Kidney capillary endothelial cell (primary cell): ENCODE measurements at regions not wholly inside any gene's neighbourhood (a gene's known extent, or its start where the extent isn't known, plus 50 kb on each side); places are given as distances from the start of the nearest gene placed in this dataset.
"Not testable (repeated sequence)": the region's sequence is repeated elsewhere in the genome, so short reads cannot be mapped to it uniquely, and the experiment has no call there.

Experiments
- DNase-seq: peaks from one replicate; pipeline ENCODE4 v3.0.0-alpha.2; 2018; ENCODE audit warnings: low spot score

GRCh38 chr1:223961985-223962384, 116.2 kb upstream of the TP53BP2 start:
- not testable (repeated sequence) for DNase-seq

- not testable (repeated sequence) for DNase-seq
These were observed 107.1 kb upstream of the TP53BP2 start for GRCh38 chr1:223952801-223953200.

DNA sequence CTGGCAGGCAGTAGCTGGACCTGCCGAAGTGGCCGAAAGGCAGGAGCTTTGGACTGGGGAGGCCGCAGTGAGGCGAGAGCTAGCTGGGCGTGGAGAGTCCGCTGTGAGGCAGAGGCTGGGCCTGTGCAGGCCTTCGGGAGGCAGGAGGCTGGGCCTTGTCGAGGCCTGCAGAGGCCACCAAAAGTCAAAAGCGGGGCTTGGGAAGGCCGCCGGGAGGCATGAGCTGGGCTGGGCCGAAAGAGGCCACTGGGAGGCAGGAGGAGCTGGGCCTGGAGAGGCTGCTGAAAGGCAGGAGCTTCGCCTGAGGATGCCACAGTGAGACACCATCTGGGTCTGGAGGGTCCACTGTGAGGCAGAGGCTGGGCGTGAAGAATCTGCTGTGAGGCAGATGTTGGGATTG, 105.8 kb upstream of the TP53BP2 start:
- DNase-seq, result not testable (repeated sequence)

- DNase-seq, result not testable (repeated sequence)
These were observed 104.2 kb upstream of the TP53BP2 start for GRCh38 chr1:223949944-223950343.

- DNase-seq, result not testable (repeated sequence)
These were observed 102.3 kb upstream of the TP53BP2 start for GRCh38 chr1:223948041-223948440.

DNA sequence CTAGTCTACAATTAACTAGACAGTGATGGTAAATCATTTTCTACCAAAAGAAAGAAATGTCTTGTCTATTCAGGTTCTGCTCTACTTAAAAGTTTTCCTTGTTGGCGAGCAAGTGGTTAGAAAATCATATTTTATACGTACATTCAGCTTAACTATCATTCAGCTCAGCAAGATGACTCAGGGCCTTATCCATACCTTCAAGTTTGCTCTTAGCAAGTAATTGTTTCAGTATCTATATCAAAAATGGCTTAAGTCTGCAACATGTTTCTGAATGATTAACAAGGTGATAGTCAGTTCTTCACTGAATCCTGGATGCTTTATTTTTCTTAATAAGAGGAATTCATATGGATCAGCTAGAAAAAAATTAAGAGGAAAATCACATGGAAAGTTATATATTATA, 90.8 kb upstream of the TP53BP2 start:
- not testable (repeated sequence) for DNase-seq

GRCh38 chr1:223931476-223931875, 85.7 kb upstream of the TP53BP2 start:
- not testable (repeated sequence) for DNase-seq

- DNase-seq, result not testable (repeated sequence)
These were observed 75.1 kb upstream of the TP53BP2 start for GRCh38 chr1:223920805-223921204.

DNA sequence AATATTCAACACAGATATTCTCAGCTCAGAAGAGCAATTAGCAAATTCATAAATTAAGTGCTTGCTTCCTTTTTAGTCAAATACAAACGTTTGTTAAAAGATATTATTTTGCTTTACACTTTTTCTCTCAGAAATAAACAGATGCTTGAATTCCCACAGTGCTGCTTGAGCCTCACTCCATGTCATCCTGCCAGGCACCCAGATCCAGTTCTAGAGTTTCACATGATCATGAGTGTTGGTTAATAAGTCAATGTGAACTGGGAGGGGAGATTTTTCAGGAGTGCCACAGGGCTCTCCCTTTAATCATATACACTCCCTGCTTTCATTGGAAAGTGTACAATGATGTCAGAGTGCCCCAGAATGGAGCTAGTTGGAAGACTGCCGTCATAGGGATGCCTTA, 69.7 kb upstream of the TP53BP2 start:
- not testable (repeated sequence) for DNase-seq

GRCh38 chr1:223913715-223914114, 68.0 kb upstream of the TP53BP2 start:
- DNase-seq, result not testable (repeated sequence)

DNA sequence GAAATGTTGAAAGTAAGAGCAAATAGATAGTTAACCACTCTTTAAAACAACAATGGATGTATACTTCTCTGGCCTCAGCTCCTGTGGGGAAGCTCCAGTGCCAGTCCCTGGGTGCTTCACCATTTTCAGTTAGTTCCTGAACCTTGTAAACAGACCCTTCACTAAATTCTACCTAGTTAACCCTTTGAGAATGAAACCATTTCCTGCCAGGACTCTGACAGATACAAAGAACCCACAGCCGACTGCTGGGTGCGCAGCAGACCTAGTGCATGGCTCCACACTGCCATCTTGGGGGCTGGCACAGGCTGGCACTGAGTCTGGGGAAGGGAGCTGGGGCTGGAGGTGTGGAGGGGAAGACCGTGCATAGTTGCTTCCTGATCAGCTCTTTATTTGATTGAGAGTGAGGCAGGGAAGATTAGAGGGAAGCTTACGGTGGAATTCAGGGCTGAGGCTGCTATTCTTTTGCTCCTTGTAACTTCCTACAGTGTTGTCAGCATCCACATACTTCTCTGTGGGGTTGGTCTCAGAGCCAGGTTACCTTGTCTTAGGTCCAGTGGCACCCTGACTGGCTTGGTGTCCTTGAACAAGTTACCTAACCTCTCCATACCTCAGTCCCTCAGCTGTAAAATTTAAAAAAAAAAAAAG, 62.3 kb upstream of the TP53BP2 start:
- DNase-seq, result not testable (repeated sequence)

GRCh38 chr1:223903221-223903620, 57.5 kb upstream of the TP53BP2 start:
- DNase-seq, result not testable (repeated sequence)

DNA sequence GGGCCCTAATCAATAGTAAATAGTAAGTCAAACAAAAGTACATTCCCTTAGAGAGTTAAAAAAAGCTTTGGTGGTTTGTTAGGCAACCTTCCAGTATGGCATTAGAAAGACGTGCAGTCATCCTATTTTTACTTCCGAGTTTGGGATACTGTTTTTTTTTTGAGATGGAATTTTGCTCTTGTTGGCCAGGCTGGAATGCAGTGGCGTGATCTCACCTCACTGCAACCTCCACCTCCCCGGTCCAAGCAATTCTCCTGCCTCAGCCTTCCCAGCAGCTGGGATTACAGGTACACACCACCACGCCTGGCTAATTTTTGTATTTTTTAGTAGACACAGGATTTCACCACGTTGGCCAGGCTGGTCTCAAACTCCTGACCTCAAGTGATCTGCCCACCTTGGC, 54.0 kb upstream of the TP53BP2 start:
- not testable (repeated sequence) for DNase-seq

DNA sequence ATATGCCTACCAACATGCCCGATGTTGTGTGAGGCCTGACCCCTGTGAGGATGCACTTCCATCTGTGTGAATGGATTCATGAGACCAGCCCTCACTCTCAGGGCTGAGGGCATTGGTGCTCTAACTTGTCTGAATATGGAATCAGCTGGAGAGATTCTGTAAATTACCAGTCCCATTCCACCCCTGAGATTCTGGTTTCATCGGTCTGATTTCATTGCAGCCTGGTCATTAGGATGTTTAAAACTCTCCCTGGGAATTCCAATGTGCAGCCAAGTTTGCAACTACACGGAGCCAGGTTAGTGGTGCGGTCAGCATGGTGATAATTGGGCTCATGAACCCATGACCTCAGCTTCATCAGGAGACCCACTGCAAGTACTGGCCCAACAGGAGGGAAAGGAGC, 51.4 kb upstream of the TP53BP2 start:
- DNase-seq, result not testable (repeated sequence)

GRCh38 chr1:223895950-223896349, 50.2 kb upstream of the TP53BP2 start:
- not testable (repeated sequence) for DNase-seq
